ENCODE measurements at regions not wholly inside any gene's neighbourhood (a gene's known extent, or its start where the extent isn't known, plus 50 kb on each side); places are given as distances from the start of the nearest gene placed in this dataset.

DNA sequence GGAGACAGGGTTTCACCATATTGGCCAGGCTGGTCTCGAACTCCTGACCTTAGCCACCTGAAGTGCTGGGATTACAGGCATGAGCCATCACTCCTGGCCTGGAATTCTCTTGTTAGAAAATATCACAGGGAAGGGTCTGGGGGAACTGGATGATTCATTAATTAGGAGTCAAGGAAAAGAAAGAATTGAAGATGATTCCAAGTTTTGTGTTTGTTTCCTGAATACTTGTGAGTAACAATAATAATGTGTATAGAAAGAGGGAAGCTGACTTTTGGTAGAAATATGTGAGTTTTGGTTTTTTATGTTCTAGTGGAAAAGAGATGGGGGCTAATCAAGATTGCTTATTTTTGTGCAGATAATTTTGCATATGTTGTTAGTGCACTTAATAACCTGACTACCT is 77.3 kb upstream of the CLNK start:
- H3K4me3 ChIP-seq (ENCODE audit: low read length in 3 of 3): no peak overlapping the region
- FAIRE-seq: no peak

DNA sequence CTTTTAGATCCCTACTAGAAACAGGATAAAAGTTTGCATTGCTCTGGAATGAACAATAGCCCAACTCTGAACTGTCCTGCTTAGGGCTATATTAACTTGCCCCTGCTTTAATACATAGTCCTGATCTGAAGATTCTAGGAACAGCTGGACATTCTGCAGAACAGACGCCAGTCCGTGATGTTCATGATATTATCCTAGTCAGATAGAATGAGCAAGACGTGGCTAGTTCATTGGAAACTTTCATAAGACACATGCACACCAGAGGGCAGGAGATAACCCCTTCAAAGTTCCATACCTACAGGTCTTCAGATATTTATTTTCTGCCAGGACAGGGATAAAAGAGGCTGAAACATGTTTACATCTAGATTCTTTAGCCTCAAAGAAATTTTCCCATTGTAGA is 75.5 kb upstream of the CLNK start:
- DNase-seq: no peak
- Histone ChIP-seq H3K27me3 (ENCODE audit: control insufficient read depth, insufficient read depth, low read length) (no peaks in the 10 kb centered on the region), H3K4me3 (ENCODE audit: low read length in 3 of 3) (no peak overlapping the region), H3K4me1 (ENCODE audit: control insufficient read depth in 2 of 3, insufficient read depth in 2 of 3, low read depth in 1 of 3, low read length in 3 of 3) (no peaks in the 10 kb centered on the region), H3K27ac (ENCODE audit: low read depth in 2 of 2, low read length in 2 of 2) (no peak overlapping the region), H3K36me3 (ENCODE audit: control insufficient read depth in 2 of 3, insufficient read depth in 3 of 3, low read length in 3 of 3) (no peaks in the 10 kb centered on the region), H3K9ac (ENCODE audit: low read length in 3 of 3) (no peak overlapping the region), H3K9me3 (ENCODE audit: control insufficient read depth in 2 of 3, insufficient read depth in 1 of 3, low read length in 3 of 3) (no peaks in the 10 kb centered on the region)
- TF ChIP-seq CTCF (IDR thresholded peaks at IDR 0.05; ENCODE audit: borderline replicate concordance, extremely low read depth, insufficient read depth): no peak
- intact Hi-C loops (cut with DNase I): no loop called here
- FAIRE-seq: no peak

More for the DNA sequence above, 77.3 kb upstream of the CLNK start:
- no peaks in the 10 kb centered on the region for H3K9me3 ChIP-seq (ENCODE audit: control insufficient read depth in 2 of 3, insufficient read depth in 1 of 3, low read length in 3 of 3)
- H3K9ac ChIP-seq (ENCODE audit: low read length in 3 of 3): no peak overlapping the region
- no peak for DNase-seq
- no peaks in the 10 kb centered on the region for H3K36me3 ChIP-seq (ENCODE audit: control insufficient read depth in 2 of 3, insufficient read depth in 3 of 3, low read length in 3 of 3)
- H3K4me1 ChIP-seq (ENCODE audit: control insufficient read depth in 2 of 3, insufficient read depth in 2 of 3, low read depth in 1 of 3, low read length in 3 of 3): no peaks in the 10 kb centered on the region
- intact Hi-C loops (cut with DNase I): no loop called here
- TF ChIP-seq CTCF (IDR thresholded peaks at IDR 0.05; ENCODE audit: borderline replicate concordance, extremely low read depth, insufficient read depth): no peak
- H3K27ac ChIP-seq (ENCODE audit: low read depth in 2 of 2, low read length in 2 of 2): no peak overlapping the region
- H3K27me3 ChIP-seq (ENCODE audit: control insufficient read depth, insufficient read depth, low read length): no peaks in the 10 kb centered on the region

- TF ChIP-seq CTCF (IDR thresholded peaks at IDR 0.05; ENCODE audit: borderline replicate concordance, extremely low read depth, insufficient read depth): no peak
- no peak for DNase-seq
- Histone ChIP-seq H3K27ac (ENCODE audit: low read depth in 2 of 2, low read length in 2 of 2) (no peak overlapping the region), H3K4me3 (ENCODE audit: low read length in 3 of 3) (no peak overlapping the region), H3K27me3 (ENCODE audit: control insufficient read depth, insufficient read depth, low read length) (no peaks in the 10 kb centered on the region), H3K9ac (ENCODE audit: low read length in 3 of 3) (no peak overlapping the region), H3K9me3 (ENCODE audit: control insufficient read depth in 2 of 3, insufficient read depth in 1 of 3, low read length in 3 of 3) (no peaks in the 10 kb centered on the region), H3K4me1 (ENCODE audit: control insufficient read depth in 2 of 3, insufficient read depth in 2 of 3, low read depth in 1 of 3, low read length in 3 of 3) (no peaks in the 10 kb centered on the region), H3K36me3 (ENCODE audit: control insufficient read depth in 2 of 3, insufficient read depth in 3 of 3, low read length in 3 of 3) (no peaks in the 10 kb centered on the region)
- intact Hi-C loops (cut with DNase I): no loop called here
- FAIRE-seq: no peak
Measured at GRCh38 chr4:10758906-10759305, 74.3 kb upstream of the CLNK start.

GRCh38 chr4:10753856-10754402 is 69.4 kb upstream of the CLNK start:
- Histone ChIP-seq H3K9me3 (ENCODE audit: control insufficient read depth in 2 of 3, insufficient read depth in 1 of 3, low read length in 3 of 3) (no peaks in the 10 kb centered on the region), H3K27me3 (ENCODE audit: control insufficient read depth, insufficient read depth, low read length) (no peaks in the 10 kb centered on the region), H3K9ac (ENCODE audit: low read length in 3 of 3) (no peak overlapping the region), H3K4me1 (ENCODE audit: control insufficient read depth in 2 of 3, insufficient read depth in 2 of 3, low read depth in 1 of 3, low read length in 3 of 3) (no peaks in the 10 kb centered on the region), H3K27ac (ENCODE audit: low read depth in 2 of 2, low read length in 2 of 2) (no peak overlapping the region), H3K4me3 (ENCODE audit: low read length in 3 of 3) (no peak overlapping the region), H3K36me3 (ENCODE audit: control insufficient read depth in 2 of 3, insufficient read depth in 3 of 3, low read length in 3 of 3) (no peaks in the 10 kb centered on the region)
- no peak for DNase-seq
- FAIRE-seq: no peak
- intact Hi-C loops (cut with DNase I): no loop called here
- no peak for TF ChIP-seq CTCF (IDR thresholded peaks at IDR 0.05; ENCODE audit: borderline replicate concordance, extremely low read depth, insufficient read depth)

All from kidney (tissue), 13 donors.